ENCODE measurements at regions not wholly inside any gene's neighbourhood (a gene's known extent, or its start where the extent isn't known, plus 50 kb on each side); places are given as distances from the start of the nearest gene placed in this dataset.

DNA sequence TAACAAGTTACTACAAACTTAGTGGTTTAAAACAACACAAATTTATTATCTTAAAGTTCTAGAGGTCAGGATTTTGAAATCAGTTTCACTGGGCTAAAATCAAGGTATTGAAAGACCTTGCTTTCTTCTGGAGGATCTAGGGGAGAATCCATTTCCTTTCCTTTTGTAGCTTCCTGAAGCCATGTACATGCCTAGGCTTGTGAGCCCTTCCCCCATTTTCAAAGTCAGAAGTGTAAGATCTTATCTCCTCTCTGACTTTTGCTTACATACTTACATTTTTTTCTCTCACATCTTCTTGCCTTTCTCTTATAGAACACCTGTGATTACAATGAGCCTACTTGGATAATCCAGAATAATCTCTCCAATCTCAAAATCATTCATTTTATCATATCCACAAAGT lies 78.7 kb upstream of the MBOAT2 start:
- no peaks in the 10 kb centered on the region for H3K4me1 ChIP-seq (ENCODE audit: insufficient read depth, low read length, poor library complexity, severe bottlenecking)
- peaks cover 7% of the 10 kb centered on the region for H3K9me3 ChIP-seq (ENCODE audit: insufficient read depth, low read depth, low read length)
- H3K79me2 ChIP-seq (ENCODE audit: insufficient read depth, low read length), result no peaks in the 10 kb centered on the region
- H3K4me2 ChIP-seq (ENCODE audit: low read depth, low read length, poor library complexity, severe bottlenecking), result no peak overlapping the region
- H3K9ac ChIP-seq (ENCODE audit: low read depth, low read length, poor library complexity, severe bottlenecking), result no peak overlapping the region
- no peaks in the 10 kb centered on the region for H3K9me2 ChIP-seq (replicated peaks; ENCODE audit: low read depth, low read length)
- TF ChIP-seq EZH2phosphoT487 (IDR thresholded peaks at IDR 0.05; ENCODE audit: borderline replicate concordance), result no peak
- TF ChIP-seq, protein P1, sequence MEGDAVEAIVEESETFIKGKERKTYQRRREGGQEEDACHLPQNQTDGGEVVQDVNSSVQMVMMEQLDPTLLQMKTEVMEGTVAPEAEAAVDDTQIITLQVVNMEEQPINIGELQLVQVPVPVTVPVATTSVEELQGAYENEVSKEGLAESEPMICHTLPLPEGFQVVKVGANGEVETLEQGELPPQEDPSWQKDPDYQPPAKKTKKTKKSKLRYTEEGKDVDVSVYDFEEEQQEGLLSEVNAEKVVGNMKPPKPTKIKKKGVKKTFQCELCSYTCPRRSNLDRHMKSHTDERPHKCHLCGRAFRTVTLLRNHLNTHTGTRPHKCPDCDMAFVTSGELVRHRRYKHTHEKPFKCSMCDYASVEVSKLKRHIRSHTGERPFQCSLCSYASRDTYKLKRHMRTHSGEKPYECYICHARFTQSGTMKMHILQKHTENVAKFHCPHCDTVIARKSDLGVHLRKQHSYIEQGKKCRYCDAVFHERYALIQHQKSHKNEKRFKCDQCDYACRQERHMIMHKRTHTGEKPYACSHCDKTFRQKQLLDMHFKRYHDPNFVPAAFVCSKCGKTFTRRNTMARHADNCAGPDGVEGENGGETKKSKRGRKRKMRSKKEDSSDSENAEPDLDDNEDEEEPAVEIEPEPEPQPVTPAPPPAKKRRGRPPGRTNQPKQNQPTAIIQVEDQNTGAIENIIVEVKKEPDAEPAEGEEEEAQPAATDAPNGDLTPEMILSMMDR (conservative IDR thresholded peaks at IDR 0.05; ENCODE audit: low read length), result no peak
- no peak overlapping the region for H2AFZ ChIP-seq (ENCODE audit: low read length)
- H3K36me3 ChIP-seq (ENCODE audit: insufficient read depth, low read length), result no peaks in the 10 kb centered on the region
- H3F3A ChIP-seq (ENCODE audit: low read depth), result no peaks in the 10 kb centered on the region
- H3K27me3 ChIP-seq (ENCODE audit: insufficient read depth, low read length, poor library complexity, severe bottlenecking), result no peaks in the 10 kb centered on the region
- no peaks in the 10 kb centered on the region for H4K20me1 ChIP-seq (ENCODE audit: insufficient read depth, low read length, poor library complexity, severe bottlenecking)
- no peak overlapping the region for H3K4me3 ChIP-seq (ENCODE audit: low read length, poor library complexity, severe bottlenecking)

DNA sequence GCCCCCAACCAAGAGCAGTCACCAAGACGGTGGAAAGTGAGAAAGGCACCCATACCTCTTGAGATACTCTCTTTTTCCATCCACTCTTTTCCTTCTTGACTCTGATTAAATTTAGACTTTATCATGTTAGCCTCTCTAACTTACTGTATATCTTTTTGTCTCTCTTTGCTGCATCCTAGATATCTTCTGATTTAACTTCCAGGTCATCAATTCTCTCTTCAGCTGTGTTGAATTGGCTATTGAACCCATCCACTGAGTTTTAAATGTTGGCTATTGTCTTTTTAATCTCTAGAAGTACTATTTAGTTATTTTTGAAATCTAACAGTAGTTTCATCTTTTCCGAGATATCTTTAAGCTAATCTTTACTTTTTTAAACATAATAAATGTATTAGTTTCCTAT lies 78.3 kb upstream of the MBOAT2 start:
- Histone ChIP-seq H3K79me2 (ENCODE audit: insufficient read depth, low read length) (no peaks in the 10 kb centered on the region), H3F3A (ENCODE audit: low read depth) (no peaks in the 10 kb centered on the region), H3K4me2 (ENCODE audit: low read depth, low read length, poor library complexity, severe bottlenecking) (no peak overlapping the region), H3K9me3 (ENCODE audit: insufficient read depth, low read depth, low read length) (peaks cover 7% of the 10 kb centered on the region), H2AFZ (ENCODE audit: low read length) (no peak overlapping the region), H3K4me1 (ENCODE audit: insufficient read depth, low read length, poor library complexity, severe bottlenecking) (no peaks in the 10 kb centered on the region), H3K4me3 (ENCODE audit: low read length, poor library complexity, severe bottlenecking) (no peak overlapping the region), H3K9me2 (replicated peaks; ENCODE audit: low read depth, low read length) (no peaks in the 10 kb centered on the region), H4K20me1 (ENCODE audit: insufficient read depth, low read length, poor library complexity, severe bottlenecking) (no peaks in the 10 kb centered on the region), H3K27me3 (ENCODE audit: insufficient read depth, low read length, poor library complexity, severe bottlenecking) (no peaks in the 10 kb centered on the region), H3K36me3 (ENCODE audit: insufficient read depth, low read length) (no peaks in the 10 kb centered on the region), H3K9ac (ENCODE audit: low read depth, low read length, poor library complexity, severe bottlenecking) (no peak overlapping the region)
- no peak for TF ChIP-seq EZH2phosphoT487 (IDR thresholded peaks at IDR 0.05; ENCODE audit: borderline replicate concordance)
- TF ChIP-seq, protein P1 (conservative IDR thresholded peaks at IDR 0.05; ENCODE audit: low read length), result no peak

DNA sequence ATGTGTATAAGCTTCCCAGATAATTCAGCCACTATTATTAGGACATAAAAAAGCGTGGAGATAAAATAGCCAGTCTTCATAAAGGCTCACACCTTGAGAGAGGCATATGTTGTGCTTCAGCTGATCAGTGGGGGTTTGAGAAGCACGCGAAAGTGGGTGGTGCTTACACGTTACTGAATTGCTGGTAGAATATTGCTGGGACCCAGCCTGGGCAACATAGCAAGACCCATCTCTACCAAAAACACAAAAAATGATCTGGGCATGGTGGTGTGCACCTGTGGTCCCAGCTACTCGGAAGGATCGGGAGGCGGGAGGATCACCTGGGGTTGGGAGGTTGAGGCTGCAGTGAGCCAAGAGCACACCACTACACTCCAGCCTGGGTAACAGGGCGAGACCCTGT lies 74.9 kb upstream of the MBOAT2 start:
- no peaks in the 10 kb centered on the region for H3K9me2 ChIP-seq (replicated peaks; ENCODE audit: low read depth, low read length)
- H3K79me2 ChIP-seq (ENCODE audit: insufficient read depth, low read length), result no peaks in the 10 kb centered on the region
- H3K4me3 ChIP-seq (ENCODE audit: low read length, poor library complexity, severe bottlenecking), result no peak overlapping the region
- no peaks in the 10 kb centered on the region for H3K36me3 ChIP-seq (ENCODE audit: insufficient read depth, low read length)
- no peaks in the 10 kb centered on the region for H4K20me1 ChIP-seq (ENCODE audit: insufficient read depth, low read length, poor library complexity, severe bottlenecking)
- no peaks in the 10 kb centered on the region for H3K27me3 ChIP-seq (ENCODE audit: insufficient read depth, low read length, poor library complexity, severe bottlenecking)
- no peak overlapping the region for H2AFZ ChIP-seq (ENCODE audit: low read length)
- no peak overlapping the region for H3K4me2 ChIP-seq (ENCODE audit: low read depth, low read length, poor library complexity, severe bottlenecking)
- H3K9ac ChIP-seq (ENCODE audit: low read depth, low read length, poor library complexity, severe bottlenecking), result no peak overlapping the region
- H3K9me3 ChIP-seq (ENCODE audit: insufficient read depth, low read depth, low read length), result peaks cover 7% of the 10 kb centered on the region
- H3K4me1 ChIP-seq (ENCODE audit: insufficient read depth, low read length, poor library complexity, severe bottlenecking), result no peaks in the 10 kb centered on the region
- TF ChIP-seq EZH2phosphoT487 (IDR thresholded peaks at IDR 0.05; ENCODE audit: borderline replicate concordance), result no peak
- TF ChIP-seq, protein P1 (conservative IDR thresholded peaks at IDR 0.05; ENCODE audit: low read length), result no peak
- no peaks in the 10 kb centered on the region for H3F3A ChIP-seq (ENCODE audit: low read depth)
